HFF-Myc (cell line): ENCODE measurements at regions not wholly inside any gene's neighbourhood (a gene's known extent, or its start where the extent isn't known, plus 50 kb on each side); places are given as distances from the start of the nearest gene placed in this dataset.
A peak's percentile ranks its signal among the peaks of the same experiment; 100 is the strongest.

Experiments
- DNase-seq: peaks from one replicate; pipeline ENCODE4 v3.0.0-alpha.2; 2011; ENCODE audit warnings: low read depth; ENCODE audit errors: extremely low read depth
- H3K4me3 ChIP-seq: replicated peaks from 2 replicates; pipeline ENCODE4 v1.5.1; 2011; ENCODE audit warnings: low read depth, mild to moderate bottlenecking, control low read depth, low read length
- TF ChIP-seq, protein P1 (sequence below): IDR thresholded peaks from 2 replicates; pipeline ENCODE4 v1.5.1; 2012; ENCODE audit warnings: mild to moderate bottlenecking, low read depth, low read length, control low read depth; ENCODE audit errors: missing control alignments

DNA sequence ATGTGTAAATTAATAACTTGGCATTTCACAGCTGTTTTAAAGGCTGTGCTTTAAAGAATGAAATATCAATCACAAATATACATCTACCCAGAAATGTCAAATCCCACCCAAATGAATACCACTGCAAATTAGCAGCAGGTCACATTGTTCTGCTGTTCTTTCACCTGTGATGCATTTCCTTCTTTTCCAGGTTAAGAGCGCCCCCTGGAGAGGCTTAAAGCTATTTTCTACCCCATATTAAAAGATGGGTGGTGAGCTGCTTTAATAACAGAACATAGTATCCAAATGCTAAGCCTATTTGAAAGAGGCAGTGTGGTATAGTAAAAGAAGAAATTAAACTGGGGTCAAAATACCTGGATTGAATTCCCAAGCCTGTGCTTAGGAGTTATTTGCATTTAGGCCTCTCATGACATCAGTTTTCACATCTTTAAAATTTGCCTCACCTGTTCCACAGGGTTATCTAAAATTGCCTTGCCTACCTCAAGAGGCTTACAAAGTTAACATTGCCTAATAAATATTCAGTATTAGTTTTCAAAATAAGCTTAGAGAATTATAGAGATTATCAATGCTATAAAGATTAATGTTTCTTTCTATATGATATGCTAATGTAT lies 396.9 kb upstream of the SLITRK5 start:
- no peak for DNase-seq
- TF ChIP-seq, protein P1, sequence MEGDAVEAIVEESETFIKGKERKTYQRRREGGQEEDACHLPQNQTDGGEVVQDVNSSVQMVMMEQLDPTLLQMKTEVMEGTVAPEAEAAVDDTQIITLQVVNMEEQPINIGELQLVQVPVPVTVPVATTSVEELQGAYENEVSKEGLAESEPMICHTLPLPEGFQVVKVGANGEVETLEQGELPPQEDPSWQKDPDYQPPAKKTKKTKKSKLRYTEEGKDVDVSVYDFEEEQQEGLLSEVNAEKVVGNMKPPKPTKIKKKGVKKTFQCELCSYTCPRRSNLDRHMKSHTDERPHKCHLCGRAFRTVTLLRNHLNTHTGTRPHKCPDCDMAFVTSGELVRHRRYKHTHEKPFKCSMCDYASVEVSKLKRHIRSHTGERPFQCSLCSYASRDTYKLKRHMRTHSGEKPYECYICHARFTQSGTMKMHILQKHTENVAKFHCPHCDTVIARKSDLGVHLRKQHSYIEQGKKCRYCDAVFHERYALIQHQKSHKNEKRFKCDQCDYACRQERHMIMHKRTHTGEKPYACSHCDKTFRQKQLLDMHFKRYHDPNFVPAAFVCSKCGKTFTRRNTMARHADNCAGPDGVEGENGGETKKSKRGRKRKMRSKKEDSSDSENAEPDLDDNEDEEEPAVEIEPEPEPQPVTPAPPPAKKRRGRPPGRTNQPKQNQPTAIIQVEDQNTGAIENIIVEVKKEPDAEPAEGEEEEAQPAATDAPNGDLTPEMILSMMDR: peak; percentile 28
- no peak overlapping the region for H3K4me3 ChIP-seq

DNA sequence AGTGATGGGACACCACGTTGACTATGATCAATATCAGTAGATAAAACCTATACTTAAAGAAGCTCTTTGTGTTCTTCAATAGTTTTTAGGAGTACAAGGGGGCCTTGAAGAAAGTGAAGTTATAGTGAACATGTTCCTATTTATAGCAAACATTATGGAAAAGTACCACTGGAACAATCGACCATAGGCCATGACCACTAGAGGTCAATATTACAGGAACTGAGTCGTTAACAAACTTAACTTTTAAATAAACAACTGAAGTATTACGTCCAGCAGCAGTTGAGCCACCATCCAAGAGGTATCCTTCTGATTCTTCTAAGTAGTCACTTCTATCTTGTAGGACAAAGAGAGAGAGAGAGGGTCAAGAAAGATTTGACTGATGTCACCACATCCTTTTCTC lies 391.0 kb upstream of the SLITRK5 start:
- TF ChIP-seq, protein P1: no peak
- DNase-seq: no peak
- no peak overlapping the region for H3K4me3 ChIP-seq

DNA sequence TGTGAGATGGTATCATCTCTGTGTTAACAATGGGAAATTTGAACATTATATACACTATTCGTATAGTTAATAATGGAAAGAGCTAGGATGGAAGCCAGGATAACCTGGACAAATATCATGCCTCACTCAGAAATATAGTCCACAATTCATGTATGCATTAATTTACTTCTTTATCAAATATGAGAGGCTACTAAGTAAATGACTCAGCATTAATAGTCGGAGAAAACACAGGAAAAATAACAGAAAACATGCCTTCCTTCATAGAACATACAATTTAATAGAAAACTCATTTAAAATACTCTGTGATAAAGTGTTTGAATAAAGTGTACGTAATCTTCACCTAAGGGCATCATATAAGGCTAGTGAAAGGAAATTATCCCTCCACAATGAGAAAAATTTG lies 383.4 kb upstream of the SLITRK5 start:
- DNase-seq: no peak
- TF ChIP-seq, protein P1: no peak
- H3K4me3 ChIP-seq: no peak overlapping the region

DNA sequence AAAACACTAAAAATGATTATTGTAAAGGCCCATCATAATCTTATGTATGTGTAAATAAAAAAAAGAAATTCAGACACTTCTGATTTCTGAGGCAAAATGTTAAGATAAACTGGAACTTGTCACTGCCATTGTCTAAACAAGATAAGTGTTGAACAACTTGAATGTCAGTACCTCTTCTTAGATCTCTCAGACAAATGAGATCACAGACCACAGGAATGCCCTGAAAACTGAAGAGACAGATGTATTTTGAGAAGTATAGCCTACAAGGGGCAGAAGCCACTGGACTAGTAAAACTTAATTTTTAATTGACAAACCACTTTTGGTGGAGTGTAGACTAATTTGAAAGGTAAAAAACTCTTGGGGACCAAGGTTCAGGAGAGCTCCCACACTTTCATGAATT lies 375.5 kb upstream of the SLITRK5 start:
- no peak overlapping the region for H3K4me3 ChIP-seq
- DNase-seq: no peak
- TF ChIP-seq, protein P1: no peak

DNA sequence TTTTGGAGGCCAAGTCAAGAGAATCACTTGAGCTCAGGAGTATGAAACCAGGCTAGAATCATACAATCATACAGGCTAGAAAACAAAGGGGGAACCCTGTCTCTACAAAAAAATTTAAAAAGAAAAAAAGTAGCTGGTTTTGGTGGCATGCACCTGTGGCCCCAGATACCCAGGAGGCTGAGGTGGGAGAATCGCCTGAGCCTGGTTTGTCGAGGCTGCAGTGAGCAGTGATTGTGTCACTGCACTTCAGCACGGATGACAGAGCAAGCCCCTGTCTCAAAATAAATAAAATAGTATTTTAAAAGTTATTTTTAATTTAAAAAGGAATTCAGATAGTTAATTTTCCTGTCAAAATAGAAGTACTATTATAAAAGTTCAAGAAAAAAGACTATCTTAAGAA lies 369.1 kb upstream of the SLITRK5 start:
- TF ChIP-seq, protein P1: no peak
- no peak overlapping the region for H3K4me3 ChIP-seq
- DNase-seq: no peak

DNA sequence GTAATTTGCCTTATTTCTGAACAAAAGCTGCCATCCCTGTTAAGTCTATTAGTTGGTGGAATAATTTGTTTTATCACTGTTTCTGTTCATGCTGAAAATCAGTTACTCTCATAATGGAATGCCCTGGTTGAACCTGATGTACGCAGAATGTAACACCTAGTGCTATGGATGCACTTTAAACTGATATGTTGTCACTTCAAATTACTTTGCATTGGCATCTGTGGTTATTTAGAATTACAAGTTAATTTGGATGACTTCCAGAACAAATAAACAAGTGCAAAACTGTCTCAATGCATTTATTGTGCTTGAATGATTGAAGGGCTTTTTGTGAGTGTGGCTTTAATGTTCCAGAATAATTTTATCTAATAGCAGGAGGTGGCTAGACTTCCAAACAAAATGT lies 368.2 kb upstream of the SLITRK5 start:
- H3K4me3 ChIP-seq: no peak overlapping the region
- no peak for DNase-seq
- TF ChIP-seq, protein P1: no peak

DNA sequence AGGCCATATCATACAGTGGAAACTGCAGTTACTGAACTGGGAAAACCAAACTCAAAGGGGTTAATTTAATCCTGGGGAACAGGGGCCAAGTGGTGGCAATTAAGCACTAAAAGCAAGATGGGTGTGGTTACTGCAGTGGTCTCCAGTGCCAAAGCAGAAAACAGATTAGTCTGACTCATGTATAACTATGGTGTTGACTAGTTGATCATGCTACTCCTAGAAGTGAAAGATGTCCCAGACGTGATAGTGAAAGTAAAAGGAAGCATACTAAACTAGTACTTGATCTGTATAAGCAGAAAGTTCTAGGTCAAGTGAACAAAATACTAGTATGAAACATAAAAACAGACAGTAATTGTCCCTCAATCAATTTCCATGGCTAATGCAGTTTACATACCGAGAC lies 360.0 kb upstream of the SLITRK5 start:
- no peak overlapping the region for H3K4me3 ChIP-seq
- no peak for DNase-seq
- TF ChIP-seq, protein P1: no peak
